ENCODE measurements at regions not wholly inside any gene's neighbourhood (a gene's known extent, or its start where the extent isn't known, plus 50 kb on each side); places are given as distances from the start of the nearest gene placed in this dataset.

DNA sequence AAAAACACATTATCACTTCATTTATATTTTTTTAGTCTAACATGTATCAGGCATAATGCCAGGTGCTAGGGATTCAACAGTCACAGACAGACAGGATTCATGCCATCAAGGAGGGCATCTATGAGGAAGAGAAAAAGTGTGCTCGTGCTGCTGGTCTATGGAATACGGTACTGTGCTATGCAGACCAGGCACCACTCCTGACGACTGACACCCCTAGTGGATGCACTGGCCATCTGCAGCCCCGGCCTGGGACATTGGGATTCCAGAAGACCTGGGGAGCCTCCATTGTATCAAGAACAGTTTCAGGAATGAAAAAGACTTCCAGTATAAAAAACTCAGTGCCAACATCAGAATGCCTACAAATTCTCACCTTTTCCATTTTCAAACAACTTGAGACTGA is 94.0 kb downstream of the KLF12 start:
- peak; percentile 20 for DNase-seq

DNA sequence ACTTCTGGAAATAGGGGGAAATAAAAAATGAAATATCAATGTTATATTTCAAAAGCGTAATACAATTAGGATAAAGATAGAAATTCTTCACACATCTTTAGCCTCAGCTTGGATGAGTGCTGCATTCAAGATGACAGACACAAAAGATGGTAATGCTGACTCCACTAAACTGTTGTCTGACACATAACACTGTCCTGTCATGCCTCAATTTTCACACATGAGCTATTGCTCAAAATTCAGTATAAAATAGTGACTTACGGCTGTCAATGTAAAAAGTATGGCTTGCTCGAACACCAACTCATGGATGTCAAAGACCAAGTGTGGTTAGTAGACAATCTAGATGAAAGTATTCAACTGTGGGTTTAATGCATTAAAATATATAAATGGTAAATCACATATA is 94.5 kb downstream of the KLF12 start:
- no peak for DNase-seq

- no peak for DNase-seq
Measured at GRCh38 chr13:74039154-74039553, 95.0 kb downstream of the KLF12 start.

DNA sequence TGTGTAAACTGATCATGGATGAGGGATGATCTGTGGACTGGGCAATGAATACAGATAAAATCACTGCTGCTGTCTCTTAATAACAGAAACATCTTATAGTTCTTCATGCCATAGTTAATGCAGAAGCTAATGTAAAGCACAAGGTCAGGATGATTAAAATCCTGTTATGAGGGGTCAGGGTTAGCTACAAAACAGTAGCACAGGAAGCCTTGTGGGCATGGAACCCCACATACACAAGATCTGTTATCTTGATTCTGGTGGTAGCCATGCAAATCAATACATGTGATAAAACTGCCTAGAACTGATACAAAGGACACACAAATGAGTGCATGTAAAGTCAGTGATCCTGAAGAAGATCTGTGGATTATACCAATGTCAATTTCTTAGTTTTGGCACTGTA is 96.4 kb downstream of the KLF12 start:
- peak; percentile 11 for DNase-seq

GRCh38 chr13:74036373-74036772 is 97.8 kb downstream of the KLF12 start:
- no peak for DNase-seq

- DNase-seq, result no peak
Measured at GRCh38 chr13:74035896-74036295, 98.3 kb downstream of the KLF12 start.

DNA sequence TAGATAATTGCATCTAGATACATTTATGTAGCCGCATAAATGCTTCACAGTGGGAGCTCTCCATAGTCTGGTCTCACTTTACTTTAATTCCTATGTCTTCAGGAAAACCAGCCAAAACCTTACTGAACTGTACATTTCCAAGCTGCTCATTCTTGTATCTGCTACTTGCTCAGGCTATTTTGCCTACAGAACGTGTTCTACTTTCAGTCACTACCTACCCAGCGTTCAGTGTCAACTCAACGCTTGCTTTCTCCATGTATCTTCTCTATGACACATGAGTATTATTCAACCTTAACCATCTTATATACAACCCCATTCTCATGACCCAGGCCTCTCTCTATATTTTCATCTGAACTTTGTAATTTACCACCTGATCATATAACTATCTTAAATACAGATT is 101.9 kb downstream of the KLF12 start:
- no peak for DNase-seq

GRCh38 chr13:74027161-74027779 is 106.9 kb downstream of the KLF12 start:
- DNase-seq, result no peak

- peak; percentile 80 for DNase-seq
Measured at GRCh38 chr13:74026753-74027152, 107.5 kb downstream of the KLF12 start.

DNA sequence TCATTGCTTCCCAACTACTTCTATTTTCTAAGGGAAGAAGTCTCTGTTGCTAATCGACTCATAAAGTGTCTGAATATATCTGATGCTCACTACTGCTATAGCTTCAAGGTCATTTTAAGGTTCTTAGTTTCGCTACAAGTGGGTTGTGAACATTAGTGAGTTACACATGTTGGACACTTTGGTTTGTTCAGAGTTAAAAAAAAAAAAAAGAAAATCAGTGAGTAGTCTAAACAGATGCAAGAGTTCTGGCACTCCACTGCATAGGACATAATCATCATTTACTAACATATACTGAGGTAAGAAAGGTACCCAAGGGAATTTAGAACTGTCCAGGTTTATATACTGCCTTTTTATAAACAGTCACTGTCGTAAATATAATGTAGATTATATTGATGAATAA is 108.8 kb downstream of the KLF12 start:
- DNase-seq, result no peak

- DNase-seq, result no peak
Measured at GRCh38 chr13:74024856-74025255, 109.3 kb downstream of the KLF12 start.

- DNase-seq, result no peak
Measured at GRCh38 chr13:74024314-74024713, 109.9 kb downstream of the KLF12 start.

DNA sequence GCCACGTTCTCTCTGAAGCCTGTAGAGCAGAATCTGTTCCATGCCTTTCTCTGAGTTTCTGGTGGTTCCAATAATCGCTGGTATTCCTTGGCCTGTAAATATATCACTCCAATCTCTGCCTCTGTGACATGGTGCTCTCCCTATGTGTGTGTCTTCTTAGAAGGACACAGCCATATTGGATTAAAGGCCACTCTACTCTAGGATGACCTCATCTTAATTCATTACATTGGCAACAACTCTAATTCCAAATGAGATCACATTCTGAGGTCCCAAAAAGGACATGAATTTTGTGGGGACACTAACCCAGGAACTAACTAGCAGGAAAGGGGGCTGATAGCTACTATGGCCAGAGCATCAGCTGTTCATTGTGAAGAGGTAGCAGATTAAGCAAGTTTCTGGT is 110.7 kb downstream of the KLF12 start:
- DNase-seq, result no peak

DNA sequence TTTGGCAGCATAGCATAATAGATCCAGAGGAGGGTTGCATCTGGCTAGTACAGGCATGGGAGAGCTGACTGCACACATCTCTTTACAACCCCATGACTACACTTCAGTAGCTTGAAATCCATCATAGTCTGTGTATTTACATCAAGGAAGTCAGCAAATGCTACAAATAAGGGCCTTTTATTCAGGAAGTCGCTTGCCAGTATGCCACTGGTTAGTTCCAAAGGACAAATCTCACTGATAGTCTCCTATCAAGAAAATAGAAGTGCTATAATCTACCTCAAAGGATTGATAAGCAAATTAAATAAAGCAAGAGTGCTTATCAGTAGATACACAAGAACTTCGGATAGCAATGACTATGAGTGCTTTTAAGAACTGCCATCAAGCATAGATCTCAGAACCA is 112.7 kb downstream of the KLF12 start:
- DNase-seq, result no peak

GRCh38 chr13:74018062-74018431 is 116.2 kb downstream of the KLF12 start:
- no peak for DNase-seq

DNA sequence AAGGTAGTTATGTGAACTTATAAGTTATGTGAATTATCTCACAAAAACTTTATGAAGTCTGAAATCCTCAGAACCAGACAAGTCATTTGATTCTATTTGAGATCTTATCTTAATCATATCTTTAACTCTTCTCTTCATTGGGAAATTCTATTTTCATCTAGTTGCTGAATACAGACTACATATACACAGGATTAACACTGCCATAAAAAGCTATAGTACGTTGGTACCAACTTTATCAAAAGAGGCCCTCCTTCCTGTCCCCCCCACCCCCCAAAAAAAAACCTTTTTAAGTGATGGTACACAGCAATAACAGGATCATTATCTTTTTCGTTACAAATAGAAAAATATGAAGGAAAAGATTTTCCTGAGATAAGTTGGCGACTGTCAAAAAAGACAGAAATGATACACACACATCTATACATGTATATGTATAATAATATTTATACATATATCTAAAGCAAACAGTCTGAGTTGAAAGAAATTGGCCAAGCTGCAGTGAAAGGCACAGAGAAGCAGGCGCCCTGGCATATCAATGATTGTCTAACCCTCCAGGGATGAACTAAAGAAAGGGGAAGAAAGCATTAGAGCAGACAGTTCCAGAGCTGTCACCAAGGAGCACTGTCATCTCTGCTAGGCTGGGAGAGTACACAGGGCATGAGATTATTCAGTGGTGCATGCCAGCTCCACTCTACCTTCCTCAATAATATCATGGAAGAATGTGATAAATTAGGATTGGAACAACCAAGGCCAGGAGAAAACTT is 116.7 kb downstream of the KLF12 start:
- DNase-seq, result no peak

- DNase-seq, result no peak
Measured at GRCh38 chr13:74015137-74015536, 119.1 kb downstream of the KLF12 start.

DNA sequence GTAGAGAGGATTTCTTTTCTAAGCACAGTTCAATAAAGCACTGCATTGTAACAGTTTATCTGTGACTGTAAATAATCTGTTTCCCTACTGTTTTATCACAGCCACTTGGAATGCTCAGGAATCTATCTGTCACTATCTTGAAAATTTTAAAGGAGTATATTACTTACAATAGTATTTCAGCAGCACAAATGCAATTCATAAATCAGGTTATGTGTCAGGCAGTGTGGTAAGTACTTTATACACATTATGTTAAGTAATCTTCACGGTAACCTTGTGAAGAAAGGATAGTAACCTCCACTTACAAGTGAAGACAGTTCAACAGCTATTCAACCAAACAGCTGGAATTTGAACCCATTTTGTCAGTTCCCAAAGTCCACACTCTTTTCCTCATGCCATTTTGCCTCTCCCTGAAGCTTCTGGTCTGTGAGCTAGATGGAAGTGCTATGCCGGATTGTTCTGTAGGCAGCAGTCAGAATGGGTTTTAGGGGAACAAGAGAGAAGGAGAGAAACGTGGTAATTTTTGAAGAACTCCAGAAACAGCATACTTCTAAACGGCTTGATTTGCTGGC is 125.0 kb downstream of the KLF12 start:
- no peak for DNase-seq

DNA sequence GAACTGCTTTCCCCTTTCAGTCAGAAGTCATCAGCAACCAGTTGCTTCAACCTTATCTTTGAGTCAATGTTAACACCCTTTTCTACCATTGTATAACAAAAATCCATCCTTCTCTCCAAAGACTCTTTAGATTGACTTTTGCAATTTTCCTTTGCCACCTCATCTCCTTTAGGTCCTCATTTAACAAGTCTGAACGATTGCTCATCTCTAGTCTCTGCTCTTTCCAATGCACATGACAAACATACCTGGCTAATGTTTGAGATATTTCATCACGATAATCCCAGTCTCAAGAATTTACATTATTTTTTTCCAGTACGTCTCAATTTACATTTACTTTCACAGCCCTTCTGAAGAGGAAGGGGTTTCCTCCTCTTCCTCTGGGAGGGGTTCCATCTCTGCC is 127.5 kb downstream of the KLF12 start:
- DNase-seq, result no peak

DNA sequence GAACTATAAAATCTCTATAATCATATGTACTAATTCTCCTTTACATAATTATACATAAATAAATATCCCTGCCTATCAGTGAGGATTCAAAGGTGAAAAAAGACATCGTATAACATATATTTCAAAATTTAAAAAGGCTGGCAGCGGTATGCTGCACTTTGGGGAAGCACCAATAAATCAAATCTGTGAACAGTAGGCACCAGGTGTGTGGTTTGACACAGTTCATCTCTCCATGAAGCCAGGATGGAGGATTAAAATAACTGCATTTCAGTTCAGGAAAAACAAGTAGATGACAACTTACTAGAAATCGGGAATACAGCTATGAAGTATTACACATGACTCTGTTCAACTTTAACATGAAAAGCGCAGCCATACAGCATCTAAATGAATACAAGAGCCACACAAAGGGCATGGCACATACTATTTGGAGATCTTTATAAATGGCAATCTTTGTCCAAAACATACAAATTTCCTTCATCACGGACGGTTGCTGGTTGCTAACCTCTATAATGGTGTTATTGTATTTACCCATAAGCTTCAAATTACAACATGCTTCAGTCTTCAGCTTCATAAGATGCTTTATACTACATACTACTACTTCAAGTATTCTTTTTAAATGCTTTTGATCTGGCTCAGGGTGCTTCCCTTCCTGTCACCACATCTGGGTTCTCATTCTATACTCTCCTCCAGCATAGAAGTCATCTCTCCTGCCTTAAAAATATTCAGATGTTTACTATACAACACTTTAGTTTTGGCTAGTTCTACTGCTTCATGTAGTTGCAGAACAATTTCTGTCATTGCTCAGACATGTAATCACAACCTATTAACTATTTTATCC is 128.7 kb downstream of the KLF12 start:
- no peak for DNase-seq

- DNase-seq, result no peak
Measured at GRCh38 chr13:74004109-74004508, 130.1 kb downstream of the KLF12 start.

- DNase-seq, result no peak
Measured at GRCh38 chr13:74003374-74003773, 130.8 kb downstream of the KLF12 start.

DNA sequence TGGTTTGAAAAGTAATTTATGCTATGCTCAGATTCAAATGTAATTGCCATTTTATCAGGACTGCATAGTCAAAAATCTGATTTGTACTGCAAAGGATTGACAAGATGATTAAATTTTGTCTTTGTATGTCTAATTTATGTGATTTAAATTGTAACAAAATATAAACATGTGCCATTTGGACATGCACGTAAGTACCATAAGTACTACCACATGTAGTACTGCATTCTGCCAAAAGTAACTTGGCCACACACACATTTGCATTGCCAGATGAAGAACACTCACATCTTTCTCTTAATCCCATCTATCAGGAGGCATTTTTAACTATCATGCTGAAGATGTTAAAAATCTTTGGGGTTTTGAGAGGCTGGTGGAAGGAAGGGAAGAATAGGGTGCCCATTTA is 133.3 kb downstream of the KLF12 start:
- DNase-seq, result no peak

- DNase-seq, result no peak
Measured at GRCh38 chr13:73998631-73999030, 135.6 kb downstream of the KLF12 start.
